ENCODE measurements at regions not wholly inside any gene's neighbourhood (a gene's known extent, or its start where the extent isn't known, plus 50 kb on each side); places are given as distances from the start of the nearest gene placed in this dataset.

DNA sequence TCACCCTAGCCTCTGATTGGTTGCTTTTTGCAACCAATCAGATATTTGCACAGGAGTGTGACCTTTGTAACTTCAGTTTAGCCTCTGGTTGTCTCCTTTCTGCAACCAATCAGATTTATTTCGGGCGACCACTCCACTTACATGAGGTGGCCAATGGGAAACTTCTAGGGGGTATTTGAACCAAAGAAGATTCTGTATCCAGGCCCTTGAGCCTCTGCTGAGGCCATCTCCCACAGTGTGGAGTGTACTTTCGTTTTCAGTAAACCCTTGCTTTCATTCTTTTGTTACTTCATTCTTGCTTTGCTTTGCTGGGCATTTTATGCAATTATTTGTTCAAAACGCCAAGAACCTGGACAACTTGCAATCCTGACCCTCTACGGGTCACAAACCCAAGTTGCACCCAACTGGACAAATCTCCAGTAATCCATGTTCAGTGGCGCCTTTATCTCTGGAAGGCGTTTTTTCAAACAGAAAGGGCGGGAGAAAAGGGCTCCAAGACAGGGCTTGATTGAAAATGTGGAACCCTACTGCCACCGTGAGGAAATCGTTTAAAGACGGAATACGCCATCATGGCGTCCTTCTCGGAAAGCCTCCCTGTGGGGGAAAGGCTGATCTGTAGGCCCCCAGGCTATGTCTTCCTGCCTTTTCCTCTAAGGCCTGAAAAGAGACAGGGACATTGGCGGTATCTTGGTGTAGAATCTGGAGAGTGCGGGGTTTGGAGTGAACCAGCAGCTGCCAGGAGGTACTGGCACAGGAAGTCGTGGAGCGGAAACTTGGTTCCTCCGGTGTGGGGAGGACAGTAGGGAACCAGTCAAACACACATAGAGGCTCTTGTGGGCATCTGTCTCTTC lies 184.6 kb downstream of the OR13H1 start:
- Histone ChIP-seq H3K79me2 (ENCODE audit: insufficient read depth, low read length) (no peaks in the 10 kb centered on the region), H2AFZ (ENCODE audit: low read length) (no peak overlapping the region), H3K4me1 (ENCODE audit: insufficient read depth, low read length) (no peaks in the 10 kb centered on the region), H3K36me3 (replicated peaks in 1 of 2; ENCODE audit: control insufficient read depth in 1 of 2, insufficient read depth in 2 of 2, low read length in 2 of 2) (no peaks in the 10 kb centered on the region), H3K4me3 (replicated peaks in 1 of 3; ENCODE audit: insufficient read depth in 1 of 3, low read depth in 2 of 3, low read length in 3 of 3) (no peak overlapping the region), H3K27me3 (ENCODE audit: control insufficient read depth in 1 of 2, insufficient read depth in 2 of 2, low read length in 2 of 2) (no peaks in the 10 kb centered on the region), H3K9ac (ENCODE audit: insufficient read depth, low read depth, low read length) (no peak overlapping the region), H3K27ac (ENCODE audit: extremely low read length, insufficient read depth, low read length) (no peak overlapping the region), H4K20me1 (ENCODE audit: insufficient read depth, low read length) (no peaks in the 10 kb centered on the region), H3K9me3 (ENCODE audit: low read length) (no peaks in the 10 kb centered on the region), H3K4me2 (ENCODE audit: low read depth, low read length) (no peak overlapping the region)
- FAIRE-seq, result no peak
- in situ Hi-C loops (cut with HindIII; ENCODE audit: extremely low pct_ligation_motif_present, low pct_unique_long_range_greater_than_20kb) (no loop called here), intact Hi-C loops (cut with micrococcal nuclease; ENCODE audit: unreplicated experiment) (no loop called here)
- ATAC-seq, result no peak
- BruUV-seq (replicated peaks), result no TSS peak
- POLR2A ChIA-PET, result no interaction called here
- TF ChIP-seq EEA1 (CRISPR knock-in tag; IDR thresholded peaks at IDR 0.05; ENCODE audit: borderline replicate concordance) (no peak), ZNF660 (CRISPR knock-in tag; IDR thresholded peaks at IDR 0.05; ENCODE audit: borderline replicate concordance, low read depth) (no peak), ZNF256 (CRISPR knock-in tag; conservative IDR thresholded peaks at IDR 0.05) (no peak)
- CTCF ChIA-PET (ENCODE audit: low intra/inter-chr PET ratio, low total read pairs), result no interaction called here
- DNase-seq (ENCODE audit: low spot score), result no peak
- 97% methylated on average over 15 of the region's 19 CpGs for WGBS (ENCODE audit: low lambda C conversion rate)

- POLR2A ChIA-PET, result no interaction called here
- H3K27me3 ChIP-seq (ENCODE audit: control insufficient read depth in 1 of 2, insufficient read depth in 2 of 2, low read length in 2 of 2), result no peaks in the 10 kb centered on the region
- DNase-seq (ENCODE audit: low spot score) (no peak), FAIRE-seq (no peak), ATAC-seq (no peak)
- no peak overlapping the region for H3K4me3 ChIP-seq (replicated peaks in 1 of 3; ENCODE audit: insufficient read depth in 1 of 3, low read depth in 2 of 3, low read length in 3 of 3)
- H3K36me3 ChIP-seq (replicated peaks in 1 of 2; ENCODE audit: control insufficient read depth in 1 of 2, insufficient read depth in 2 of 2, low read length in 2 of 2), result no peaks in the 10 kb centered on the region
- H3K4me2 ChIP-seq (ENCODE audit: low read depth, low read length), result no peak overlapping the region
- no peak overlapping the region for H3K27ac ChIP-seq (ENCODE audit: extremely low read length, insufficient read depth, low read length)
- H3K9ac ChIP-seq (ENCODE audit: insufficient read depth, low read depth, low read length), result no peak overlapping the region
- no TSS peak for BruUV-seq (replicated peaks)
- no peaks in the 10 kb centered on the region for H4K20me1 ChIP-seq (ENCODE audit: insufficient read depth, low read length)
- WGBS (ENCODE audit: low lambda C conversion rate), result 98% methylated on average over 10 of the region's 15 CpGs
- H3K79me2 ChIP-seq (ENCODE audit: insufficient read depth, low read length), result no peaks in the 10 kb centered on the region
- intact Hi-C loops (cut with micrococcal nuclease; ENCODE audit: unreplicated experiment) (no loop called here), in situ Hi-C loops (cut with HindIII; ENCODE audit: extremely low pct_ligation_motif_present, low pct_unique_long_range_greater_than_20kb) (no loop called here)
- H3K9me3 ChIP-seq (ENCODE audit: low read length), result no peaks in the 10 kb centered on the region
- CTCF ChIA-PET (ENCODE audit: low intra/inter-chr PET ratio, low total read pairs), result no interaction called here
- H2AFZ ChIP-seq (ENCODE audit: low read length), result no peak overlapping the region
- H3K4me1 ChIP-seq (ENCODE audit: insufficient read depth, low read length), result no peaks in the 10 kb centered on the region
- TF ChIP-seq ZBTB14 (CRISPR knock-in tag; IDR thresholded peaks at IDR 0.05) (no peak), HOXA7 (CRISPR knock-in tag; IDR thresholded peaks at IDR 0.05) (no peak), ZBTB2 (CRISPR knock-in tag; IDR thresholded peaks at IDR 0.05; ENCODE audit: low read depth) (no peak), IRF9 (CRISPR knock-in tag; IDR thresholded peaks at IDR 0.05; ENCODE audit: borderline replicate concordance) (no peak), KDM6A (CRISPR knock-in tag; IDR thresholded peaks at IDR 0.05; ENCODE audit: low read depth) (no peak), ZNF773 (CRISPR knock-in tag; IDR thresholded peaks at IDR 0.05; ENCODE audit: borderline replicate concordance) (no peak), ZNF354B (CRISPR knock-in tag; IDR thresholded peaks at IDR 0.05) (no peak), HOXA9 (CRISPR knock-in tag; IDR thresholded peaks at IDR 0.05; ENCODE audit: borderline replicate concordance) (no peak), BRF2 (CRISPR knock-in tag; IDR thresholded peaks at IDR 0.05) (no peak), ZNF850 (CRISPR knock-in tag; conservative IDR thresholded peaks at IDR 0.05) (no peak)
Measured at GRCh38 chrX:131729295-131729694, 185.4 kb downstream of the OR13H1 start.

Measured in HepG2 (cell line).